ENCODE measurements at regions not wholly inside any gene's neighbourhood (a gene's known extent, or its start where the extent isn't known, plus 50 kb on each side); places are given as distances from the start of the nearest gene placed in this dataset.

GRCh38 chr16:51034481-51035109 lies 116.5 kb downstream of the SALL1 start:
- Histone ChIP-seq H3K9me3 (ENCODE audit: insufficient read depth, low read length) (no peaks in the 10 kb centered on the region), H3K79me2 (ENCODE audit: low read length) (no peaks in the 10 kb centered on the region), H3K27me3 (ENCODE audit: low read depth, low read length) (peaks cover 11% of the 10 kb centered on the region; the same call in 1 of the 2 replicates), H3K36me3 (replicated peaks; ENCODE audit: low read depth, low read length) (no peaks in the 10 kb centered on the region), H3K4me2 (ENCODE audit: low read length) (no peak overlapping the region), H3K4me1 (ENCODE audit: low read length) (no peaks in the 10 kb centered on the region), H3K27ac (ENCODE audit: low read length) (no peak overlapping the region), H4K20me1 (ENCODE audit: insufficient read depth, low read length) (no peaks in the 10 kb centered on the region), H2AFZ (ENCODE audit: low read depth, low read length) (no peak overlapping the region), H3K9ac (ENCODE audit: low read length) (no peak overlapping the region), H3K4me3 (ENCODE audit: low read length) (no peak overlapping the region)
- TF ChIP-seq EZH2phosphoT487 (IDR thresholded peaks at IDR 0.05; ENCODE audit: low read depth) (no peak), CTCF (IDR thresholded peaks at IDR 0.05; ENCODE audit: low read depth, low read length) (no peak)

- Histone ChIP-seq H3K9me3 (ENCODE audit: insufficient read depth, low read length) (no peaks in the 10 kb centered on the region), H3K79me2 (ENCODE audit: low read length) (no peaks in the 10 kb centered on the region), H3K4me1 (ENCODE audit: low read length) (no peaks in the 10 kb centered on the region), H3K4me3 (ENCODE audit: low read length) (no peak overlapping the region), H3K9ac (ENCODE audit: low read length) (no peak overlapping the region), H2AFZ (ENCODE audit: low read depth, low read length) (no peak overlapping the region), H3K27ac (ENCODE audit: low read length) (no peak overlapping the region), H3K27me3 (ENCODE audit: low read depth, low read length) (peaks cover 11% of the 10 kb centered on the region; the same call in 1 of the 2 replicates), H4K20me1 (ENCODE audit: insufficient read depth, low read length) (no peaks in the 10 kb centered on the region), H3K36me3 (replicated peaks; ENCODE audit: low read depth, low read length) (no peaks in the 10 kb centered on the region), H3K4me2 (ENCODE audit: low read length) (0 out of 2 replicates have a peak overlapping the region, but pooled peaks have one; percentile 16)
- TF ChIP-seq CTCF (IDR thresholded peaks at IDR 0.05; ENCODE audit: low read depth, low read length) (no peak), EZH2phosphoT487 (IDR thresholded peaks at IDR 0.05; ENCODE audit: low read depth) (no peak)
These were observed 119.5 kb downstream of the SALL1 start for GRCh38 chr16:51031598-51031997.

- Histone ChIP-seq H3K9me3 (ENCODE audit: insufficient read depth, low read length) (no peaks in the 10 kb centered on the region), H3K4me3 (ENCODE audit: low read length) (no peak overlapping the region), H4K20me1 (ENCODE audit: insufficient read depth, low read length) (no peaks in the 10 kb centered on the region), H3K27me3 (ENCODE audit: low read depth, low read length) (peaks cover 13% of the 10 kb centered on the region; the same call in 1 of the 2 replicates), H3K36me3 (replicated peaks; ENCODE audit: low read depth, low read length) (no peaks in the 10 kb centered on the region), H3K4me1 (ENCODE audit: low read length) (no peaks in the 10 kb centered on the region), H3K27ac (ENCODE audit: low read length) (no peak overlapping the region), H3K4me2 (ENCODE audit: low read length) (no peak overlapping the region), H2AFZ (ENCODE audit: low read depth, low read length) (no peak overlapping the region), H3K9ac (ENCODE audit: low read length) (no peak overlapping the region), H3K79me2 (ENCODE audit: low read length) (no peaks in the 10 kb centered on the region)
- TF ChIP-seq CTCF (IDR thresholded peaks at IDR 0.05; ENCODE audit: low read depth, low read length): no peak
- TF ChIP-seq EZH2phosphoT487 (IDR thresholded peaks at IDR 0.05; ENCODE audit: low read depth): no peak
These were observed 120.6 kb downstream of the SALL1 start for GRCh38 chr16:51030516-51030915.

GRCh38 chr16:51025588-51026290 lies 125.3 kb downstream of the SALL1 start:
- Histone ChIP-seq H3K36me3 (replicated peaks; ENCODE audit: low read depth, low read length) (no peaks in the 10 kb centered on the region), H3K4me2 (ENCODE audit: low read length) (no peak overlapping the region), H3K4me1 (ENCODE audit: low read length) (no peaks in the 10 kb centered on the region), H3K9ac (ENCODE audit: low read length) (no peak overlapping the region), H2AFZ (ENCODE audit: low read depth, low read length) (no peak overlapping the region), H4K20me1 (ENCODE audit: insufficient read depth, low read length) (no peaks in the 10 kb centered on the region), H3K4me3 (ENCODE audit: low read length) (no peak overlapping the region), H3K27ac (ENCODE audit: low read length) (no peak overlapping the region), H3K27me3 (ENCODE audit: low read depth, low read length) (peaks cover 31% of the 10 kb centered on the region), H3K9me3 (ENCODE audit: insufficient read depth, low read length) (no peaks in the 10 kb centered on the region), H3K79me2 (ENCODE audit: low read length) (no peaks in the 10 kb centered on the region)
- TF ChIP-seq CTCF (IDR thresholded peaks at IDR 0.05; ENCODE audit: low read depth, low read length) (no peak), EZH2phosphoT487 (IDR thresholded peaks at IDR 0.05; ENCODE audit: low read depth) (no peak)
